NOMO-1 (cell line): ENCODE measurements at regions not wholly inside any gene's neighbourhood (a gene's known extent, or its start where the extent isn't known, plus 50 kb on each side); places are given as distances from the start of the nearest gene placed in this dataset.
"Not testable (repeated sequence)": the region's sequence is repeated elsewhere in the genome, so short reads cannot be mapped to it uniquely, and the experiment has no call there.

Source experiments
- DNase-seq, 2 experiments: peaks; one replicate each; lab custom pipeline; 2025; ENCODE audit not compliant: unreplicated experiment in 2 of 2; lab: John Stamatoyannopoulos, UW

DNA sequence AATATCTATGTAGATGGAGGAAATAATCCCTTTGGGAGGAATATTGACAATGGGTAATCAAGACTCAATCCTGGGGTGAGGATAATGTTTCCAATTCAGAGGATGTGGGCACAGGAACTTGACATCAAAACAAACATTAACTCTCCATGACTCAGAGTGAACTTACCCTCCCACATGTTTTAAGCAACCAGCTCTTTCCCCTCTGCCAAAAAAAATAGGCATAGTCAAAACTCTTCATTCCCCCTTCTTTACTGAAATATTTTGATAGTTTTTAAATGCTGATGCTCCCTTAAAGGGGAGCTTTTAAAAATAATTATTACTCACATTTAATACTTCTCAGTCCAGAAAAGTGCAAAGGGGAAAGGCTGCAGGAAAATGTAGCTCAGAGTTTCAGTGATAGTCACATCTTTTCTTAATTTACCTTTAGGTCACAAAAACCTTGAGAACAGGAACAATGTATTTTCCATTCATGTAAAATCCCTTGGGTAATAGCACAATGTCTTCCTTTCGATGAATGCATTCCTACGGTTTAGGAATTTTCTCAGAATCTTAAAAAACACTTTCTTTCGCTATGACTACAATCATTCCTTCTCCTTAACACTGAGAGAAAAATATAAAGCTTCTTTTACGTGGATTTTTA, 298.4 kb upstream of the GRAMD2B start:
- DNase-seq: no peak

DNA sequence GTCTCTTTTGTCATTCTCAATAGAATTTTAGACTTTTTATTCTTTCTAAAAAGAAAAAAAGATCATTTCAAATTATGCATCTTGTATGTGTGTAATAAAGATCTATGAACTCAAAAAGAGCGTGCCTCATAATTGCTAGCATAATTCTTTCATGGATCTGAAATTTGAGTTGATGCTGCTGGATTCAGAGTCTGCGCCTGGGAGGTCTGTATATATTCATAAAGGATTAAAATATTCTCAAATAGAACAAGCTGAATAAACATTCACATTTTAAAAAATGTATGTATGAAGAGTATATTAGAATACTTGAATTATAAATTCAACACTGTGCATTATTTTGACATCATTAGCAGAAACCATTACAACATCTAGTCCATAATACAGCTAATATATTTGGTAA, 297.8 kb upstream of the GRAMD2B start:
- no peak for DNase-seq

DNA sequence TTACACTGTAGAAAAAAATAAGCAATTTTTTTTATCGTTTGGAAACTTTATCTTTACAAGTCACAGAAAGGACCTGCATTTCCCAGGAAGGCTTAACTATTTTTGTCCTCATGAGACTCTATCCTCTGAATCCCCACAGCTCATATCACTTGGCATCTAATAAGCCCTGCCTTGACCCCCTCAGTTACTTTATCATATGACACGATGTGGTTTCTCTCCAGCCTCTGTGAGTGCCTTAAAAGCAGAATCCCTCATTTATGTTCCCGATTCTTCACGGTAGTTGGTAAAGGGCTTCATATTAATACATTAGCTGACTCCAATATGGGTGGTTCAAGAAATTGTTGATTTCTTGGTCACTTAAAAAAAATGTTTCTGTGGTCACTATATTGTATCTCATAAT, 296.6 kb upstream of the GRAMD2B start:
- no peak for DNase-seq

DNA sequence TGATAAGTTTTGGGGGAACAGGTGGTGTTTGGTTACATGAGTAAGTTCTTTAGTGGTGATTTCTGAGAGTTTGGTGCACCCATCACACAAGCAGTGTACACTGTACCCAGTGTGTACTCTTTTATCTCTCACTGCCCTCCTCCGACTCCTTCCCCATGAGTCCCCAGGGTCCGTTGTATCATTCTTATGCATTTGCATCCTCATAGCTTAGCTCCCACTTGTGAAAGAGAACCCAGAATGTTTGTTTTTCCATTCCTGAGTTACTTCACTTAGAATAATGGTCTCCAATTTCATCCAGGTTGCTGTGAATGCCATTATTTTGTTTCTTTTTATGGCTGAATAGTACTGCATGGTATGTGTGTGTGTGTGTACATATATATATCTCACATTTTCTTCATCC, 295.8 kb upstream of the GRAMD2B start:
- DNase-seq: not testable (repeated sequence)

DNA sequence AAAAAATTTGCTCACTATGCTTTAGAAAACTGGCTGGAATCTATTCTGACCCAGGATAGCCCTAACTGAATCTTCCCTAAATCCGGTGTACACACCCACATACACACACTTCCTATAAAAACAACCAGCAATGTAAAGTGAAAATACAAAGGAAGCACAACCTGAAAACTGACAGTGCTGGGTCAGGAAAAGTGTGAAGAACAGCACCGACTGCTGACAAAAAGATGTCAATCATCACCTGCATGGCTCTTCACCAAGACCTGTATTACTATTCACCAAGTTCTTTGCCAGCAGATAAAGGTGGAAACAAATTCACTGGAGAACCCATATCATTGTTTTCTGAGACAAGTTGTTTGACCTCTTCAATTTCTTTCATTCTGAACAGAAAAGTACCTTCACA, 293.8 kb upstream of the GRAMD2B start:
- no peak for DNase-seq

DNA sequence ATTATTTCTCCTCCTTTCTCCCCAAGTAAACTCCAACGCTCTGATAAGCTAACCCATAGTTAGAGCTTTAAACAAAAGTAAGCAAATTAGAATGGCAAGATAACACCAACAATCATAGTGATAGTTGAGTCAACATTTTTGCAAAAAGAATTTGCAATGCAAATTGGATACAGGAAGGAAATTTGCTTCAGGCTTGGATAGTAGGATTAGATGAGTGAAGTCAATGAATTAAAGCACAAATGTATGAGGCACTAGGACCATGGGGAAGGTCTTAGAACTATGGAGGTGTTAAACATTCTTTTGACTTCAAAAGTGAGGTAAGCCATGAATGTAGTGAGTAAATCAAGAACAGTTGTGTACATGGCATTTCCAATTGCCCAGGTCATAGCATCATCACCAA, 289.8 kb upstream of the GRAMD2B start:
- DNase-seq: no peak

DNA sequence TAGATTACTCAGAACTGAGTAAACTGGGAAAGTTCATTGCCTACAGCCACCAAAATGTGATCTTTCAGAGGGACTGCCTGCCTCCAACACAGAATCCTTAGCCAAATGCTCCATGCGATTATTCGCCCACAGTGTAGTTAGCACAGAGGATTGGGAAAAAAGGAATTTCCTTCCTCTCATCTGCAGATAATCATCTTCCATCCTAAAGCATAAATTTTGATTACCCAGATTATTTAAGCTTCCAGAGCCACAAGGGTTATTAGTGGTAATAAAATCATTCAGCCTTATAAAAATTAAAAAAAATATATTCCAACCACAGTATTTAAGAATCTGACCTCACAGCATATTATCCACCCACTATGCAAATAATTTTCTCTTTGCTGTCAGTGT, 285.3 kb upstream of the GRAMD2B start:
- DNase-seq: no peak

DNA sequence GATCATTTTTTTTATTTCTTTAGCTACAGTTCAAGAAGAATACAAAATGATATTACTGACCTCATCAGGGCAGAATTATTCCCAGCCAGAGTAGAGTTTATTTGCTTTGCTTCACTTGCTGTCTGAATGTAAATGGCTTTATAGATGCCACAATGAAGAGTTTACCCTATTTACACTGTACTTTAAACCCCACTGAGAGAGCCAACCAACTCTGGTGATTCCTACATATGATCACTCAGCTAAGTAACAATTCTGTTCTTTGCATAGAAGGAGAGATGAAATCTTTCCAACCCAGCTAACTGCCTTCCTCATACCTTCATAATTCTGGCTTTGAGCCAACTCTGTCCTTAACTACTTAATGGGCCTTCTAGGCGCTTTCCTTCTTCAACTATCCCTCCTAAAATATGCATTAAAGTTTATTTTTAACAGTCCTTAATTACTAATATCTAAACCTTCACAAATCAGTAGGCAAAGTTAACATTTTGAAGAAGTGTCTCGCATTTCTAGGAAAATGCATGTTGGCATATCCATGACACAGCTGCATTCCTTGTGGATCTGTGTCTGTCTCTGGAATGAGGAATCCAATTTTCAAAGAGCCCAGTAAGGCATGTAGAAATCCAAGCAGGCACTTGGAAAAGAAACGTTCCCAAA, 284.8 kb upstream of the GRAMD2B start:
- DNase-seq: no peak

DNA sequence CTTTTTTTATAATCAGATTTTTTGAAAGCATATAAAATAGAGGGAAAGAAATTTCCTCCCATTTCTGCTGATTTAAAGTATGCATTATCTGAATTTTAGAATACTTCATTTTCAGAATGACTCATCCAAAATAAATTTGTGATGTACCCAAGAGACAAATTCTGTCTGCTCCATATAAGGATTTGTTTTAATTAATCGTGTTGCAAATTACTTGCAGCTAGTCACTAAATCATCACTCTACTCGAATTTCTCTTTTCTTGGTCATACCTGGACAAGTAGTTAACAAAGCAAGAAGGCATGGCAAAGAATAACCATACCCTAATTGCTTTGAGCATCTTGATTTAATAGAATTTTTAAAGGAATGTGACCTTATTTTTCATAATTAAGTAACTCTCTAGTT, 284.1 kb upstream of the GRAMD2B start:
- no peak for DNase-seq

DNA sequence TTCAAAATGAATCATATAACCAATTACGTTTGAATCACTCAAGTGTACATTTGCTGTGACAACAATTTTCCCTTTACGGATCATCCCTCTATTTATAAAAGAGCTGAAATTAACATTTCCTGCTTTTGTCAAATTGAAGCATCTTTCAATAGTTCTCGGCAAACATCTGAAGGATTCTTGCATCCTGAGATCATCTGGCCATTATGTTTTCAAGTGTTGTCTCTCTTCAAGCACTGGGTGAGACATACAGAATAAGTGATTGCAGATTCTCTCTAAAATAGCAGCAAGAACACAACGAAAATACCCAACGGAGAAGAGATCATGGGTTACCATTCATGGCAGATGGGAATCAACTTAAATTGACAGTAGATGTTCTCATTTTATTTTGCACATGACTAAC, 283.4 kb upstream of the GRAMD2B start:
- DNase-seq: no peak

DNA sequence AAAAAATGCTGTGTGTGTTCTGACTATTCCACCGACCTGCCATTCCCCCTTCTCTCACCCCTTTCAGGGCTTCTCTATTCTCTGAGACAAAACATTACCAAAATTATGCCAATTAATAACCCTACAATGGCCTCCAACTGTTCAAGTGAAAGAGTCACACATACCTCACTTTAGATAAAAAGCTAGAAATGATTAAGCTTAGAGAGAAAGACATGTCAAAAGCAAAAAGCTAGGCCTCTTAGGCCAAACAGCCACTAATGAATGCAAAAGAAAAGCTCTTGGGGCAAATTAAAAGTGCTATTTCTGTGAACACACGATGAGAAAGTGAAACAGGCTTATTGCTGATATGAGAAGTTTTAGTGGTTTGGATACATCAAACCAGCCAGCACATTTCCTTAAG, 279.6 kb upstream of the GRAMD2B start:
- no peak for DNase-seq

DNA sequence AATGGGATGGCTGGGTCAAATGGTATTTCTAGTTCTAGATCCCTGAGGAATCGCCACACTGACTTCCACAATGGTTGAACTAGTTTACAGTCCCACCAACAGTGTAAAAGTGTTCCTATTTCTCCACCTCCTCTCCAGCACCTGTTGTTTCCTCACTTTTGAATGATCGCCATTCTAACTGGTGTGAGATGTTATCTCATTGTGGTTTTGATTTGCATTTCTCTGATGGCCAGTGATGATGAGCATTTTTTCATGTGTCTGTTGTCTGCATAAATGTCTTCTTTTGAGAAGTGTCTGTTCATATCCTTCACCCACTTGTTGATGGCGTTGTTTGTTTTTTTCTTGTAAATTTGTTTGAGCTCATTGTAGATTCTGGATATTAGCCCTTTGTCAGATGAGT, 272.9 kb upstream of the GRAMD2B start:
- not testable (repeated sequence) for DNase-seq

DNA sequence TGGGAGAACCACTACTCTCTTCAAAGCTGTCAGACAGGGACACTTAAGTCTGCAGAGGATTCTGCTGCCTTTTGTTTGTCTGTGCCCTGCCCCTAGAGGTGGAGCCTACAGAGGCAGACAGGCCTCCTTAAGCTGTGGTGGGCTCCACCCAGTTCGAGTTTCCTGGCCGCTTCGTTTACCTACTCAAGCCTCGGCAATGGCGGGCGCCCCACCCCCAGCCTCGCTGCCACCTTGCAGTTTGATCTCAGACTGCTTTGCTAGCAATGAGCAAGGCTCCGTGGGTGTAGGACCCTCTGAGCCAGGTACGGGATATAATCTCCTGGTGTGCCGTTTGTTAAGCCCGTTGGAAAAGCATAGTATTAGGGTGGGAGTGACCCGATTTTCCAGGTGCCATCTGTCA, 267.9 kb upstream of the GRAMD2B start:
- not testable (repeated sequence) for DNase-seq

DNA sequence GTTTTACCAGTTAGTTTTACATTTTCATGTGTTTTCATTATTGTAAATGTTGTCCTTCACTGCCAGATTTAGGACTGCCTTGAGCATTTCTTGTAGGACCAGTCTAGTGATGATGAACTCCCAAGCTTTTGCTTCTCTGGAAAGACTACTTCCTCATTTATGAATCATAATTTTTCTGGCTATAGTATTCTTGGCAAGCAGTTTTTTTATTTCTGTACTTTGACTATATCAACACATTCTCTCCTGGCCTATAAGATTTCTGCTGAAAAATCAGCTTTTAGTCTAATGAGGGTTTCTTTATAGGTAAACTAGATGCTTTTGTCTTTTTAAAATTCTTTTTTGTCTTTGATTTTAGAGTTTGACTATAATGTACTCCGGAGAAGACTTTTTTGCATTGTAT, 256.8 kb upstream of the GRAMD2B start:
- DNase-seq: no peak

DNA sequence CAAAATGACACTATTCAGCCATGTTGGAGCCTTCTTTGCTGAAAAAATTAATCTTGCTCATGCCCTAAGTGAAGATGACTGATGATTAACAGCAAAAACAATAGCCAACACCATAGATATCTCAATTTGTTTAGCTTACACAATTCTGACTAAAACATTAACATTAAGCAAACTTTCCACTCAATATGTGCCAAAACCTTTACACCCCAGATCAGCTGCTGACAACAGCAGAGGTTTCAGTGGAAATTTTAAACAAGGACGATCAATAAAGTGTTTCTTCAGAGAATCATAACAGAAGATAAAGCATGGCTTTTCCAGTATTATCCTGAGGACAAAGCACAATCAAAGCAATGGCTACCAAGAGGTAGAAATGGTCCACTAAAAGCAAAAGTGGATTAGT, 254.4 kb upstream of the GRAMD2B start:
- DNase-seq: no peak

DNA sequence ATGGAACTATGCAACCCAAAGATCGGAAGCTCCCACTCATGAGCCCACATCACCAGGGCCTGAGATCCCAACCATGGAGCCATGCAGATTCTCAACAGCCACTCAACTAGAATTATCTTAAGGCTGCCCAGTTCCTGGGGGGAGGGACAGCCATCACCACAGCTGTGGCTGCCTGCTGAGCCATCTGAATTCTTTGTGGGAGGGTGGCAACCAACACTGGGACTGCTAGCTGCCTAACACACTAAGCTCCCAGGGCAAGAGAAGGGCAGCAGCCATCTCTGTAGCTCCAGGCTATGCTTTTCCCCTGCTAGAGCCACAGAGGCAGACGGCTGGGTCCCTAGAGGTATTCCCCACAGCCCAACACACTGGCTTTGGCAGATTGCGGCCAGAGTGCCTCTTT, 251.3 kb upstream of the GRAMD2B start:
- DNase-seq: no peak

DNA sequence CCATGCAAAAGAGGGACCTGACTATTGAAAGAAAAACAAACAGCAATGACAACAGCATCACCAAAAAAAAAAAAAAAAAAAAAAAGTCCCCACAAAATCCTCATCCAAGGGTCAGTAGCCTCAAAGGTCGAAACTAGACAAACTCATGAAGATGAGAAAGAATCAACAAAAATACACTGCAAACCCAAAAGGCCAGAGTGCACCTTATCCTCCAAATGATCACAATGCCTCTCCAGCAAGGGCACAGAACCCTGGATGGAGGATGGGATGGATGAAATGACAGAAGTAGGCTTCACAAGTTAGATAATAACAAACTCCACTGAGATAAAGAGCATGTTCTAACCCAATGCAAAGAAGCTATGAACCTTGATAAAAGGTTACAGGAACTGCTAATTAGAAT, 250.4 kb upstream of the GRAMD2B start:
- no peak for DNase-seq

DNA sequence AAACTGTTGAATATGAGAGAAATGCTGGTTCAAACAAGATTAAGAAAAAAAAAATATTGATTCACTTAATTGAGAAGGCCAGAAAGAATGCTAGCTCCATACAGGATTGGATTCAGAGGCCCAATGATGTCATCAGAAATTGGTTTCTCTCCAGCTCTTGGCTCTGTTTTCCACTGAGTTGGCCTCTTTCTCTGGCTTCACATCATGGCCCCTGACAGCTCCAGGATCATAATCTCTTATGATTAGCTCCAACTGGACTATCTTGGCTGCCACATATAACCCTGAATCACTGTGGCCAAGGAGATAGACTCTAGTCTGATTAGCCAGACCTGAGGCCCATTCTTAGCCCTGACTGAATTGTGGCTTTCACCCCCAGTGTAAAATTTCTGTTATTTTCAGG, 244.7 kb upstream of the GRAMD2B start:
- no peak for DNase-seq

DNA sequence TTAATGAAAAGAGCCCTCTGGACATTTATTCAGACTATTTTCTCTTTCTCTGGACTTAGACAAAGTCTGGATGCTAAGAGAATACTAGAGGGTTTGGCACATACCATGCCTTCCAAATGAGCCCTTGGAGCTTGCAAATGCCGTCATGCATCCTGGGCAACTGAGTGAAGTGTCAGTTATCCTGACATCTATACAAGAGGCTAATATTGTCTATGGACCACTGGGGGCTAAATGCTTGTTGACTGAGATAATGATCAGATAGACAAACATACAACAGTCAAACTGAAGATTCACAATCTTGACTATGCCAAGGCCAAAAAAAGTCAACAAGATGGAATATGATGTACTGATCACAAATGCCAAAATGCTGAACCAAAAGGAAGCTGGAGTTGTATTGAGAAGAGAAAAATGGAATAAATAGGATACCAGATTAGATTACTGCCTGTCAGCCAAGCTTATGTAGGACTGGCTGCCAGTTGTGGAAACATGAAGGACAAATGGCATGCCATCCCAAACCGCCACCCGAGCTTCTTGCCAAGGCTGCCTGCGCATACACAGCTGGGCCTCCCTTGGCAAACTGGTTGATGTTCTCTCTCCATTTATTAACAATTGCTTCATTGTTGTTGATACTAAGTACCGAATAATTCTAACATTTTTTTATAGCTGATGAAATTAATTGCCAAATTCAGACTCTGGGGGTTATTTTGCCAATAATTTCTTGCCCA, 240.1 kb upstream of the GRAMD2B start:
- no peak for DNase-seq

DNA sequence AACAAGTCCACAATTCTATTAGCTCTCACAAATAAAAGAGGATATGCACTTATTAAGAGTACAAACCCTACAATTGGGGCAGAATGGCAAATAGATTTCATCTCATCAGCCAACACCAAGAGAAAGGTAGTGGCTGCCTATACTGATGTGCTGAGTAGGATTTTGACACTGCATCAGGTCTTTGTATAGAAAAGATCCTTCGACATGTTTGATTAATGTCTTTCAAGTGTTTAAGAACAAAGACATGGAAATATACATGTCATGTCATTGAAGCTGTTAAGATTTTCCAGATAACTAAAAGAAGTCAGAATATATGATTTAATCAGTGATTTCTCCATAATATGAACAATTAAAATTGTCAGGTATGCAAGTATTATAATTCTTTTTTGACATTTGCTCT, 238.7 kb upstream of the GRAMD2B start:
- DNase-seq: no peak

DNA sequence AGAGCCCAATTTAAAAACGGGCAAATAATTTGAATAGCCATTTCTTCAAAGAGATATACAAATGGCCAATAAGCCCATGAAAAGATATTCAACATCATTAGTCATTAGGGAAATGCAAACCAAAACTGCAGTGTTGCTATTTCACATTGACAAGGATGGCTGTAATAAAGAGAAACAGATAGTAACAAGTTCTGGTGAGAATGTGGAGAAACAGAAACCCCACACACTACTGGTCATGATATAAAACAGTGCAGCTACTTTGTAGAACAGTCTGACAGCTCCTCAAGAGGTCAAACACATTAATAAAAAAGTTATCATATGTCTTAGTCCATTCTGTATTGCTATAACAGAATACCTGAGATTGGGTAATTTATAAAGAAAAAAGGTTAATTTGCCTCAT, 237.0 kb upstream of the GRAMD2B start:
- DNase-seq: no peak

DNA sequence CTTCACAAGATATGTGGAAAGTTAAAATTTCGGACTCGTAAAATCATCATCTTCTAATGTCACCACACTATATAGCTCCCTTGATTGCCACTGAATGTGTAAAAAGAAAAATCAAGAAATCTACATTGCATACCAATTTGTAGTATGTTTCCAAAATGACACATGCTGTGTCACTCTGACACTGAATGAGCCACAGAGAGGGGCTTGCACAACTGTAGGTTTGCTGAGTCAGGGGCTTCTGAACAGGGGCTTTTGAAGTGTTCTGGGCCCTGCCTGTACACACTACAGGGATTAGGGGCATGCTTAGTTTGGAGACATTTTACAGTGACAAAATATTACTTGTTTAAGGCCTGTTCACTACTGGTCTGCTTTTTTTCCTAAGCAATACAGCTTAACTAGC, 234.4 kb upstream of the GRAMD2B start:
- DNase-seq: no peak
